ENCODE measurements at regions not wholly inside any gene's neighbourhood (a gene's known extent, or its start where the extent isn't known, plus 50 kb on each side); places are given as distances from the start of the nearest gene placed in this dataset.

GRCh38 chr7:140236626-140237025 is 59.8 kb upstream of the KDM7A start:
- TF ChIP-seq CTCF (IDR thresholded peaks at IDR 0.05 in 8 of 11, conservative IDR thresholded peaks at IDR 0.05 in 3 of 11), result no peak
- no peak for TF ChIP-seq POLR2A (IDR thresholded peaks at IDR 0.05)
